IPS-20b (cell line): ENCODE measurements at regions not wholly inside any gene's neighbourhood (a gene's known extent, or its start where the extent isn't known, plus 50 kb on each side); places are given as distances from the start of the nearest gene placed in this dataset.
"Not testable (repeated sequence)": the region's sequence is repeated elsewhere in the genome, so short reads cannot be mapped to it uniquely, and the experiment has no call there.

Experiments
- H3K27ac ChIP-seq: one replicate; pipeline ENCODE4 v1.5.1; 2013; ENCODE audit warnings: low read length
- H3K27me3 ChIP-seq: 2 replicates; pipeline ENCODE4 v1.6.1; 2013; ENCODE audit warnings: mild to moderate bottlenecking, low read length, inconsistent platforms; ENCODE audit not compliant: insufficient read depth
- H3K36me3 ChIP-seq: 2 replicates; pipeline ENCODE4 v1.6.1; 2013; ENCODE audit warnings: low read depth, mild to moderate bottlenecking, inconsistent platforms, low read length, moderate library complexity; ENCODE audit not compliant: insufficient read depth
- H3K4me1 ChIP-seq: 2 replicates; pipeline ENCODE4 v1.6.1; 2013; ENCODE audit warnings: mild to moderate bottlenecking, control low read depth, inconsistent platforms, low read length, moderate library complexity; ENCODE audit not compliant: insufficient read depth
- H3K4me3 ChIP-seq: 2 replicates; pipeline ENCODE4 v1.5.1; 2013; ENCODE audit warnings: mild to moderate bottlenecking, low read length, inconsistent platforms
- H3K9ac ChIP-seq: 2 replicates; pipeline ENCODE4 v1.6.1; 2013; ENCODE audit warnings: low read depth, mild to moderate bottlenecking, inconsistent platforms, low read length, moderate library complexity
- H3K9me3 ChIP-seq: 2 replicates; pipeline ENCODE4 v1.6.1; 2013; ENCODE audit warnings: mild to moderate bottlenecking, low read depth, low read length, inconsistent platforms; ENCODE audit not compliant: insufficient read depth

DNA sequence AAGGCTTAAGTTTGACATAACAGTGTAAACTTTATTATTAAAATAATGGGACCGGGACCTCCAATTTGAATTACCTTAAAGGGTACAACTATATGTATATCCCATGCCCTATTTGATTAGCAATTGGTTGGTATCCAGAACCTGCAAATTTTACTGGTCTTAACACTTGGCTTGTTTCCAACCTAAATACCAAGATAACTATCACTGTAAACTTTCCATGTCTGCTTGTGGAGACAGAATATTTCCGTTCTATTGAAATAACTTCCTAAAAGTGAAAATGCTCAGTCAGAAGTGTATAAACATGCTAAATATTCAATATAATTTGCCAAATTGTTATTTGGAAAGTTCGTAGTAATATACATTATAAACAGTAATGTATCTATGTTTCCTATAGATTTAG, 154.0 kb downstream of the TMEM47 start:
- no peaks in the 10 kb centered on the region for H3K9me3 ChIP-seq
- H3K9ac ChIP-seq, result no peak overlapping the region
- H3K4me1 ChIP-seq, result no peaks in the 10 kb centered on the region
- no peak overlapping the region for H3K4me3 ChIP-seq
- H3K27me3 ChIP-seq, result no peaks in the 10 kb centered on the region
- H3K36me3 ChIP-seq, result no peaks in the 10 kb centered on the region
- no peak overlapping the region for H3K27ac ChIP-seq

DNA sequence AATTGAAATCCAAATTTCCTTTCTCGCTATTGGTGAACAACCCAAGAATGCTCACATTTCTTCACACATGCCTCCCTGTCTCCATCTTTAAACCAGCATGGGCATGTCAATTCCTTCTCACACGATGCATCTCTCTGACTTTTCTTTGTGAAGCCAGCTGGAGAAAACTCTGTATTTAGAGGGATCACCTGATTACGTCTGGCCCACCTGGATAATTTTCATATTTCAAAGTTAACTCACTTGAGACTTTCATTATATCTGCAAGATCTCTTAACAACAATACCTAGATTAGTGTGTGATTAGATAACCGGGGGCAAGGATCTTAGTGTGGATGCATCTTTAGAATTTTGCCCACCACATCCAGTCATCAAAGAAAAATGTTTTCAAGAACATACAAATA, 164.0 kb downstream of the TMEM47 start:
- Histone ChIP-seq H3K36me3 (no peaks in the 10 kb centered on the region), H3K9ac (no peak overlapping the region), H3K27ac (no peak overlapping the region), H3K4me1 (no peaks in the 10 kb centered on the region), H3K4me3 (no peak overlapping the region), H3K27me3 (no peaks in the 10 kb centered on the region), H3K9me3 (no peaks in the 10 kb centered on the region)

DNA sequence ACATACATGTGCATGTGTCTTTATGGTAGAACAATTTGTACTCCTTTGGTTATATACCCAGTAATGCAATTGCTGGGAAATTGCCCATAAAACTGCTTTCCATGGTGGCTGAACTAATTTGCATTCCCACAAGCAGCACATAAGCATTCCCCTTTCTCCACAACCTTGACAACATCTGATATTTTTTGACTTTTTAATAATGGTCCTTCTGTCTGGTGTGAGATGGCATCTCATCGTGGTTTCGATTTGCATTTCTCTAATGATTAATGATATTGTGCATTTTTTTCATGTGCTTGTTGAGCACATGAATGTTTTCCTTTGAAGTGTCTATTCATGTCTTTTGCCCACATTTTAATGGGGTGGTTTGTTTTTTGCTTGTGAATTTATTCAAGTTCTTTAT, 166.0 kb downstream of the TMEM47 start:
- no peak overlapping the region for H3K4me3 ChIP-seq
- no peak overlapping the region for H3K27ac ChIP-seq
- no peaks in the 10 kb centered on the region for H3K27me3 ChIP-seq
- H3K4me1 ChIP-seq, result no peaks in the 10 kb centered on the region
- no peaks in the 10 kb centered on the region for H3K9me3 ChIP-seq
- no peaks in the 10 kb centered on the region for H3K36me3 ChIP-seq
- H3K9ac ChIP-seq, result no peak overlapping the region

DNA sequence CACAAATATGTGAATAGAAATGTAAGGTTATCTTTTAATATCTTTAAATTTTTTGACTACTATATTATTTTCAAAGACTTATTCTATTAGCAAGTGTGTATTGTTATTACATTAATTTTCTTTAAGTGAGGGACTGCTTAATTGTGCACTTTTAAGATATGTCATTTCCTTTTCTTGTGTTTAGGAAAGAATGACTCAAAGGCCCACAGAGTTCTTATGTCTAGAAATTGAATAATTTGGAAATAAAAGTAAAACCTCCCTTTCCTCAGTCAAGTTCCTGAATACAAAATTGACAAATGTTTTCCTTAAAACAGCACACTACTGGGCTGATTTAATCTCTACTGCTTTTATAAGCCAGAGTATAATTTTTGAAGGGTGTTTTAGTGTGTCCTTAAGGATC, 169.7 kb downstream of the TMEM47 start:
- H3K27me3 ChIP-seq, result no peaks in the 10 kb centered on the region
- H3K4me1 ChIP-seq, result no peaks in the 10 kb centered on the region
- no peaks in the 10 kb centered on the region for H3K9me3 ChIP-seq
- H3K9ac ChIP-seq, result no peak overlapping the region
- no peaks in the 10 kb centered on the region for H3K36me3 ChIP-seq
- no peak overlapping the region for H3K4me3 ChIP-seq
- no peak overlapping the region for H3K27ac ChIP-seq

DNA sequence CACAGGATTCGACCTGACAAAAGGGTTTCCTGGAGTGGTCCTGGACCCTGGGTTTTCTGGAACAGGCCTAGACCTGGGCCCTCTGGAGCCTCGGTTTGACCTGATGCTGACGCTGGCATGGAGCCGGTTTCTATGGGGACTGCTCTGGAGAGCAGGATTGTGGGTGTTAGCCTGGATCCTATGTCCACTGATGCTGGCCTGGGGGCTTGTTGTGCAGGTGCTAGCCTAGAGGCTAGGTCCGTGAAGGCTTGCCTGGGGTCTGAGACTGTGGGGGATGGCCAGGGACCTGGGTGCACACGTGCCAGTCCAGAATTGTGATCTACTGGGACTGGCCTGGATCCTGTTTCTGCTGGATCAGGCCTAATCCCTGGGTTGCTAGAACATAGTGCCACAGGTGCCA, 173.1 kb downstream of the TMEM47 start:
- H3K9me3 ChIP-seq, result no peaks in the 10 kb centered on the region
- no peak overlapping the region for H3K9ac ChIP-seq
- H3K36me3 ChIP-seq, result no peaks in the 10 kb centered on the region
- no peaks in the 10 kb centered on the region for H3K4me1 ChIP-seq
- no peaks in the 10 kb centered on the region for H3K27me3 ChIP-seq
- no peak overlapping the region for H3K4me3 ChIP-seq
- H3K27ac ChIP-seq, result no peak overlapping the region

DNA sequence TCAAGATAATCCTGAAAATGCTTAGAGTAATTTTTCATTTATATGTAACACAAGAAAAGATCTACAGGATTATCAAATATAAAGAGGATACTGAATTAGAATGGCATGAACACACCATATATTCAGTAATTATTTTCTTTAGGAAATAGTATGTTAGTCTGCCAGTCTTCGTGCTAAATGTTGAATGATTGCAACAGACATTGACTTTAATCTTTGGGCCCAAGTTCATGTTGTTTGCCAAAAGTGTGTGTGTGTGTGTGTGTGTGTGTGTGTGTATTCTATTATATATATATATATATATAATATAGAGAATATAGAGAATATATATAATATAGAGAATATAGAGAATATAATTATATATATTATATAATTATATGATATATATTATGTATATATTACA, 186.6 kb downstream of the TMEM47 start:
- no peaks in the 10 kb centered on the region for H3K27me3 ChIP-seq
- H3K4me1 ChIP-seq, result no peaks in the 10 kb centered on the region
- no peak overlapping the region for H3K9ac ChIP-seq
- no peak overlapping the region for H3K4me3 ChIP-seq
- H3K27ac ChIP-seq, result no peak overlapping the region
- H3K36me3 ChIP-seq, result no peaks in the 10 kb centered on the region
- H3K9me3 ChIP-seq, result no peaks in the 10 kb centered on the region

DNA sequence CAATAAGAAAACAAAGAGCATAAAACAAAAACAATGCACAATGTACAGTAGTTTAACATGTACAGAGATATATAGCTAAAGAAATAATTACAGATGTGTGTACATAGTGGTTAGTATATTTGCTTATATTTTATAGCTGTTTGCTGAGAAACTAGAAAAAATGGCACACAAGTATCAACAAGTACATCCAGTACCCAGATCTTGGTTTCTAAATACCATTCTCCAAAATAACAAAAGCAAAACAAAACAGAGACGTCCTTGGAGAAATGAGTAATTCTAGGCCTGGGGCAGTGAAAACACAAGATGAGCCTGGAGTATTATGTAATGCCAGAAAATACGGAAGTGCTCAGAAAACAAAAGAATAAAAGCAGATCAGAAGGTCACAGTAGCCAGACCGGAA, 189.6 kb downstream of the TMEM47 start:
- H3K4me3 ChIP-seq, result no peak overlapping the region
- H3K4me1 ChIP-seq, result no peaks in the 10 kb centered on the region
- no peak overlapping the region for H3K9ac ChIP-seq
- H3K27ac ChIP-seq, result no peak overlapping the region
- no peaks in the 10 kb centered on the region for H3K36me3 ChIP-seq
- no peaks in the 10 kb centered on the region for H3K27me3 ChIP-seq
- H3K9me3 ChIP-seq, result no peaks in the 10 kb centered on the region

DNA sequence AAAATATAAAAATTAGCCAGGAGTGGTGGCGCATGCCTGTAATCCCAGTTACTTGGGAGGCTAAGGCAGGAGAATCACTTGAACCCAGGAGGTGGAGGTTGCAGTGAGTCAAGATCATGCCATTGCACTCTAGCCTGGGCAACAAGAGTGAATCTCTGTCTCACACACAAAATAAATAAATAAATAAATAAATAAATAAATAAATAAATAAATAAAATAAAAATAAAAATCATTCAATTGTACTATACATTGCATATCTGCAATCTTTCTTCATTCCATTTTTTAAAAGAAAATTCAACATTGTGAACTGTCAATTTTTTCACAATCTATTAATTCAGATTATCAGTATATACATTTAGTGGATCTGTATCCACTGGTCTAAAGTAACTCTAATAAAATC, 193.9 kb downstream of the TMEM47 start:
- not testable (repeated sequence) for H3K4me1 ChIP-seq, H3K27ac ChIP-seq, H3K4me3 ChIP-seq, H3K9me3 ChIP-seq, H3K9ac ChIP-seq, H3K36me3 ChIP-seq, H3K27me3 ChIP-seq

DNA sequence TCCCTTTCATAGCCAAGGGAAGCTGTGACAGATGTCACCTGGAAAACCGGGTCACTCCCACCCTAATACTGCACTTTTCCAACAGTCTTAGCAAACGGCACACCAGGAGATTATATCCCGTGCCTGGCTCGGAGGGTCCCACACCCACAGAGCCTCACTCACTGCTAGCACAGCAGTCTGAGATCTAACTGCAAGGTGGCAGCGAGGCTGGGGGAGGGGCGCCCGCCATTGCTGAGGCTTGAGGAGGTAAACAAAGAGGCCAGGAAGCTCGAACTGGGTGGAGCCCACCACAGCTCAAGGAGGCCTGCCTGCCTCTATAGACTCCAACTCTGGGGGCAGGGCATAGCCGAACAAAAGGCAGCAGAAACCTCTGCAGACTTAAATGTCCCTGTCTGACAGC, 199.2 kb downstream of the TMEM47 start:
- H3K9ac ChIP-seq, H3K9me3 ChIP-seq: not testable (repeated sequence)

DNA sequence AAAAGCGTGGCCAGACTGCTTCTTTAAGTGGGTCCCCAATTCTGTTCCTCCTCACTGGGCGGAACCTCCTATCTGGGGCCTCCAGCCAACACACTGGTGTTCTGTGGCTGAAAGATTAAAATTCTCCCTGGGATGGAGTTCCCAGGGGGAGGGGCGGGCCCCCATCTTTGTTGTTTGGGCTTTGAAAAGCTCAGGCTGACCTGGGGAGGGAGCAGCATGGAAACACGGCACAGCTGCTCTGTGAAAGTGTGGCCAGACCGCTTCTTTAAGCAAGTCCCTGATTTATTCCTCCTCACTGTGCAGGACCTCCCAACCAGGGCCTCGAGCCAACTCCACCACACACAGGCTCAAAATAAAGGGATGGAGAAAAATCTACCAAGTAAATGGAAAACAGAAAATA, 219.5 kb downstream of the TMEM47 start:
- H3K4me1 ChIP-seq, result no peaks in the 10 kb centered on the region
- no peak overlapping the region for H3K9ac ChIP-seq
- no peaks in the 10 kb centered on the region for H3K36me3 ChIP-seq
- H3K27ac ChIP-seq, result no peak overlapping the region
- no peak overlapping the region for H3K4me3 ChIP-seq
- H3K27me3 ChIP-seq, result no peaks in the 10 kb centered on the region
- H3K9me3 ChIP-seq, result no peaks in the 10 kb centered on the region

More for the DNA sequence above, 199.2 kb downstream of the TMEM47 start:
- not testable (repeated sequence) for H3K4me3 ChIP-seq, H3K27ac ChIP-seq, H3K27me3 ChIP-seq, H3K4me1 ChIP-seq, H3K36me3 ChIP-seq

DNA sequence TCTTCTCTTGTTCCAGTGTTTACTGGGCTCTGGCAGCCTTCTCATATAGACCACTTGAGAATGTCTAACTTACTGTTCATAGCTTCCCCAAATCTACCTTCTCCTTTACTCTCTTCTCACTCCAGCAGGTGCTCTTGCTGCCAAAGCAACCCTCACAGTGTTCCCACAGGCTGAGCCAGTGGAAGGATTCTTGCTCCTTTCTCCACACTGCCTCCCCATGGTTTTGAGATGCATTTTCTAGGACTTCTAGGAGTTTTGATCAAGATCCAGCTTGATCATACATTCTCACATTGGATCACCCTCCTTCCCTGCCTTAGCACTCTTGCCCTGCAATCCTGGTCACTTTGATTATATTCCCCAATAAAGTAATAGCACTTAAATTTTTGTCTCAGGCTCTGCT, 230.8 kb downstream of the TMEM47 start:
- Histone ChIP-seq H3K27me3 (no peaks in the 10 kb centered on the region), H3K4me1 (no peaks in the 10 kb centered on the region), H3K4me3 (no peak overlapping the region), H3K9ac (no peak overlapping the region), H3K9me3 (no peaks in the 10 kb centered on the region), H3K27ac (no peak overlapping the region), H3K36me3 (no peaks in the 10 kb centered on the region)

DNA sequence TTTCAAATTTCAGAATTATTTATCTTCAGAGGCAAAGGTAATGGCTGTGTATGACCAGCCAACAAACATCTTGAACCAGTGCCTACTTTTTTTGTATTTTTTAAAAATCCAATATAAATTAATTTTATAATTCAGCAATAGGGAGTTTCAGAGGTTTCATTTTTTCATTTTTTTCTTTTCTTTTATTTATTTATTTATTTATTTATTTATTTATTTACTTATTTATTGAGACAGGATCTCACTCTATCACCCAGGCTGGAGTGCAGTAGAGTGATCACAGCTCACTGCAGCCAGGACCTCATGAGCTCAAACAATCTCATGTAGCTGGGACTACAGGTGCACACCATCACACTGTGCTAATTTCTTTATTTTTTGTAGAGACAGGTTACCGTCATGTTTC, 250.5 kb downstream of the TMEM47 start:
- no peak overlapping the region for H3K27ac ChIP-seq
- no peaks in the 10 kb centered on the region for H3K27me3 ChIP-seq
- H3K4me1 ChIP-seq, result no peaks in the 10 kb centered on the region
- H3K36me3 ChIP-seq, result no peaks in the 10 kb centered on the region
- H3K4me3 ChIP-seq, result no peak overlapping the region
- no peaks in the 10 kb centered on the region for H3K9me3 ChIP-seq
- H3K9ac ChIP-seq, result no peak overlapping the region
